GM12873 (cell line): ENCODE measurements at regions not wholly inside any gene's neighbourhood (a gene's known extent, or its start where the extent isn't known, plus 50 kb on each side); places are given as distances from the start of the nearest gene placed in this dataset.

ENCODE experiments used
- CTCF ChIP-seq: IDR thresholded peaks from 2 replicates; pipeline ENCODE4 v1.5.1; 2012; ENCODE audit warnings: low read depth, mild to moderate bottlenecking, moderate library complexity, low read length, control low read depth; ENCODE audit not compliant: insufficient read depth; ENCODE audit errors: missing control alignments

GRCh38 chr5:119948162-119948561, 318.8 kb downstream of the FAM170A start:
- TF ChIP-seq CTCF: no peak

- no peak for TF ChIP-seq CTCF
Observed at GRCh38 chr5:119949426-119949999, 320.2 kb downstream of the FAM170A start.

GRCh38 chr5:119951330-119951934, 322.1 kb downstream of the FAM170A start:
- TF ChIP-seq CTCF: no peak

GRCh38 chr5:119953474-119953873, 324.1 kb downstream of the FAM170A start:
- TF ChIP-seq CTCF: no peak

- TF ChIP-seq CTCF: no peak
Observed at GRCh38 chr5:119954106-119954505, 324.7 kb downstream of the FAM170A start.

- TF ChIP-seq CTCF: no peak
Observed at GRCh38 chr5:119961993-119962392, 332.6 kb downstream of the FAM170A start.

- no peak for TF ChIP-seq CTCF
Observed at GRCh38 chr5:119966028-119966427, 336.7 kb downstream of the FAM170A start.
